CD4-positive, alpha-beta memory T cell (primary cell): ENCODE measurements at regions not wholly inside any gene's neighbourhood (a gene's known extent, or its start where the extent isn't known, plus 50 kb on each side); places are given as distances from the start of the nearest gene placed in this dataset.

Experiments
- CTCF ChIA-PET: fragments of 350-600 bp; sonication (Branson Sonifier 250); formaldehyde crosslinking; loops from one replicate; lab custom pipeline; 2021; ENCODE audit warnings: inconsistent platforms; ENCODE audit not compliant: partially characterized antibody; lab: Charles Lee
- POLR2A ChIA-PET: fragments of 350-600 bp; sonication (Branson Sonifier 250); formaldehyde crosslinking; loops from one replicate; lab custom pipeline; 2021; ENCODE audit not compliant: partially characterized antibody; lab: Charles Lee
- DNase-seq, 5 donors: peaks; one replicate each; pipeline versions ENCODE4 v3.0.0 to v3.0.0-alpha.2; 2020 to 2022; ENCODE audit warnings: mixed read lengths in 1 of 5
- H3K27ac ChIP-seq: one replicate; pipeline ENCODE4 v1.7.0; 2013; ENCODE audit warnings: low read depth, low read length
- H3K27me3 ChIP-seq: 2 replicates; pipeline ENCODE4 v1.7.0; 2013; ENCODE audit warnings: mild to moderate bottlenecking, low read length, moderate library complexity; ENCODE audit not compliant: insufficient read depth
- H3K36me3 ChIP-seq: 2 replicates; pipeline ENCODE4 v1.7.0; 2013; ENCODE audit warnings: mild to moderate bottlenecking, low read length, moderate library complexity; ENCODE audit not compliant: insufficient read depth
- H3K4me1 ChIP-seq: 2 replicates; pipeline ENCODE4 v1.7.0; 2013; ENCODE audit warnings: mild to moderate bottlenecking, low read length, moderate library complexity; ENCODE audit not compliant: insufficient read depth
- H3K4me3 ChIP-seq, 2 donors: one replicate each; pipeline ENCODE4 v1.7.0; 2013; ENCODE audit warnings: low read length in 2 of 2, mild to moderate bottlenecking in 1 of 2
- H3K9me3 ChIP-seq, 2 donors: one replicate each; pipeline ENCODE4 v1.7.0; 2013; ENCODE audit warnings: low read length in 2 of 2, control low read depth in 1 of 2; ENCODE audit not compliant: control insufficient read depth in 1 of 2
- H3K27ac Mint-ChIP-seq, 7 donors: one replicate each; pipeline ENCODE4 v1.8.0; 2020 to 2021; ENCODE audit warnings: mixed read lengths in 7 of 7, mild to moderate bottlenecking in 6 of 7, inconsistent platforms in 3 of 7, moderate library complexity in 3 of 7
- H3K27me3 Mint-ChIP-seq, 2 donors: one replicate each; pipeline ENCODE4 v1.8.0; 2020 to 2021; ENCODE audit warnings: mixed read lengths in 2 of 2
- H3K36me3 Mint-ChIP-seq, 2 donors: one replicate each; pipeline ENCODE4 v1.8.0; 2020 to 2021; ENCODE audit warnings: mixed read lengths in 2 of 2, inconsistent platforms in 1 of 2, mild to moderate bottlenecking in 1 of 2
- H3K4me1 Mint-ChIP-seq, 4 donors: one replicate each; pipeline ENCODE4 v1.8.0; 2020 to 2021; ENCODE audit warnings: mixed read lengths in 4 of 4, mild to moderate bottlenecking in 1 of 4
- H3K4me3 Mint-ChIP-seq, 8 donors: one replicate each; pipeline ENCODE4 v1.8.0; 2020 to 2021; ENCODE audit warnings: mixed read lengths in 8 of 8, mild to moderate bottlenecking in 7 of 8, moderate library complexity in 6 of 8, inconsistent platforms in 3 of 8
- H3K9me3 Mint-ChIP-seq, 8 donors: one replicate each; pipeline ENCODE4 v1.8.0; 2020 to 2021; ENCODE audit warnings: mixed read lengths in 8 of 8, mild to moderate bottlenecking in 5 of 8, inconsistent platforms in 3 of 8, moderate library complexity in 1 of 8
- intact Hi-C: fragments of 100-400 bp; cut with micrococcal nuclease; formaldehyde crosslinking; loops from one replicate; pipeline ENCODE4 v1.15.1; 2023

- H3K4me3 Mint-ChIP-seq = no peak overlapping the region
- Histone ChIP-seq H3K27me3 (no peaks in the 10 kb centered on the region), H3K36me3 (no peaks in the 10 kb centered on the region), H3K4me1 (no peaks in the 10 kb centered on the region), H3K4me3 (no peak overlapping the region), H3K9me3 (no peaks in the 10 kb centered on the region), H3K27ac (no peak overlapping the region)
- ChIA-PET POLR2A (no interaction called here), CTCF (no interaction called here)
- intact Hi-C loops = no loop called here
- H3K9me3 Mint-ChIP-seq = no peaks in the 10 kb centered on the region
- no peaks in the 10 kb centered on the region for H3K4me1 Mint-ChIP-seq
- no peaks in the 10 kb centered on the region for H3K36me3 Mint-ChIP-seq
- no peak for DNase-seq
- H3K27me3 Mint-ChIP-seq = no peaks in the 10 kb centered on the region
- no peak overlapping the region for H3K27ac Mint-ChIP-seq
These were observed 246.7 kb upstream of the HSFY2 start for GRCh38 chrY:19020193-19020592.

GRCh38 chrY:19016990-19017389 lies 243.5 kb upstream of the HSFY2 start:
- no peaks in the 10 kb centered on the region for H3K4me1 Mint-ChIP-seq
- DNase-seq = no peak
- H3K27me3 ChIP-seq = no peaks in the 10 kb centered on the region
- ChIA-PET POLR2A (no interaction called here), CTCF (no interaction called here)
- H3K4me1 ChIP-seq = no peaks in the 10 kb centered on the region
- H3K4me3 ChIP-seq = no peak overlapping the region
- no peak overlapping the region for H3K4me3 Mint-ChIP-seq
- no peaks in the 10 kb centered on the region for H3K36me3 ChIP-seq
- H3K9me3 Mint-ChIP-seq = no peaks in the 10 kb centered on the region
- no peaks in the 10 kb centered on the region for H3K9me3 ChIP-seq
- intact Hi-C loops = no loop called here
- H3K27me3 Mint-ChIP-seq = no peaks in the 10 kb centered on the region
- no peaks in the 10 kb centered on the region for H3K36me3 Mint-ChIP-seq
- H3K27ac Mint-ChIP-seq = no peak overlapping the region
- H3K27ac ChIP-seq = no peak overlapping the region

GRCh38 chrY:19015854-19016253 lies 242.3 kb upstream of the HSFY2 start:
- H3K36me3 ChIP-seq = no peaks in the 10 kb centered on the region
- H3K4me1 ChIP-seq = no peaks in the 10 kb centered on the region
- H3K27me3 Mint-ChIP-seq = no peaks in the 10 kb centered on the region
- intact Hi-C loops = no loop called here
- H3K27ac ChIP-seq = no peak overlapping the region
- H3K27me3 ChIP-seq = no peaks in the 10 kb centered on the region
- no peaks in the 10 kb centered on the region for H3K36me3 Mint-ChIP-seq
- no peaks in the 10 kb centered on the region for H3K4me1 Mint-ChIP-seq
- ChIA-PET CTCF (no interaction called here), POLR2A (no interaction called here)
- H3K4me3 ChIP-seq = no peak overlapping the region
- DNase-seq = no peak
- no peak overlapping the region for H3K4me3 Mint-ChIP-seq
- H3K9me3 Mint-ChIP-seq = no peaks in the 10 kb centered on the region
- H3K9me3 ChIP-seq = no peaks in the 10 kb centered on the region
- H3K27ac Mint-ChIP-seq = no peak overlapping the region

GRCh38 chrY:19015213-19015612 lies 241.7 kb upstream of the HSFY2 start:
- no peak overlapping the region for H3K27ac ChIP-seq
- no peaks in the 10 kb centered on the region for H3K36me3 Mint-ChIP-seq
- H3K9me3 Mint-ChIP-seq = no peaks in the 10 kb centered on the region
- DNase-seq = no peak
- no peaks in the 10 kb centered on the region for H3K36me3 ChIP-seq
- H3K27ac Mint-ChIP-seq = no peak overlapping the region
- H3K4me1 ChIP-seq = no peaks in the 10 kb centered on the region
- ChIA-PET POLR2A (no interaction called here), CTCF (no interaction called here)
- no peaks in the 10 kb centered on the region for H3K27me3 Mint-ChIP-seq
- intact Hi-C loops = no loop called here
- H3K4me3 ChIP-seq = no peak overlapping the region
- H3K4me1 Mint-ChIP-seq = no peaks in the 10 kb centered on the region
- H3K9me3 ChIP-seq = no peaks in the 10 kb centered on the region
- no peaks in the 10 kb centered on the region for H3K27me3 ChIP-seq
- H3K4me3 Mint-ChIP-seq = no peak overlapping the region

GRCh38 chrY:19012985-19013384 lies 239.4 kb upstream of the HSFY2 start:
- no peak overlapping the region for H3K4me3 Mint-ChIP-seq
- intact Hi-C loops = no loop called here

GRCh38 chrY:19011605-19012090 lies 238.1 kb upstream of the HSFY2 start:
- Mint-ChIP-seq H3K4me1 (no peaks in the 10 kb centered on the region), H3K27ac (no peak overlapping the region)

More at GRCh38 chrY:19012985-19013384, 239.4 kb upstream of the HSFY2 start:
- no peak overlapping the region for H3K27ac Mint-ChIP-seq
- Histone ChIP-seq H3K4me3 (no peak overlapping the region), H3K4me1 (no peaks in the 10 kb centered on the region), H3K36me3 (no peaks in the 10 kb centered on the region), H3K27me3 (no peaks in the 10 kb centered on the region), H3K27ac (no peak overlapping the region), H3K9me3 (no peaks in the 10 kb centered on the region)
- DNase-seq = no peak
- no peaks in the 10 kb centered on the region for H3K9me3 Mint-ChIP-seq
- CTCF ChIA-PET = no interaction called here
- no peaks in the 10 kb centered on the region for H3K36me3 Mint-ChIP-seq
- H3K27me3 Mint-ChIP-seq = no peaks in the 10 kb centered on the region
- H3K4me1 Mint-ChIP-seq = no peaks in the 10 kb centered on the region
- POLR2A ChIA-PET = no interaction called here

GRCh38 chrY:19006234-19006633 lies 232.7 kb upstream of the HSFY2 start:
- H3K4me1 ChIP-seq = no peaks in the 10 kb centered on the region
- Mint-ChIP-seq H3K36me3 (no peaks in the 10 kb centered on the region), H3K4me1 (no peaks in the 10 kb centered on the region), H3K27ac (no peak overlapping the region), H3K4me3 (no peak overlapping the region), H3K27me3 (no peaks in the 10 kb centered on the region), H3K9me3 (no peaks in the 10 kb centered on the region)
- ChIA-PET CTCF (no interaction called here), POLR2A (no interaction called here)
- no peaks in the 10 kb centered on the region for H3K27me3 ChIP-seq
- DNase-seq = no peak
- H3K36me3 ChIP-seq = no peaks in the 10 kb centered on the region
- no peak overlapping the region for H3K27ac ChIP-seq
- H3K4me3 ChIP-seq = no peak overlapping the region
- intact Hi-C loops = no loop called here
- H3K9me3 ChIP-seq = no peaks in the 10 kb centered on the region

More at GRCh38 chrY:19011605-19012090, 238.1 kb upstream of the HSFY2 start:
- intact Hi-C loops = no loop called here
- H3K27me3 ChIP-seq = no peaks in the 10 kb centered on the region
- no peaks in the 10 kb centered on the region for H3K36me3 Mint-ChIP-seq
- ChIA-PET POLR2A (no interaction called here), CTCF (no interaction called here)
- no peak overlapping the region for H3K4me3 ChIP-seq
- no peak overlapping the region for H3K4me3 Mint-ChIP-seq
- no peak for DNase-seq
- H3K36me3 ChIP-seq = no peaks in the 10 kb centered on the region
- H3K27ac ChIP-seq = no peak overlapping the region
- H3K9me3 ChIP-seq = no peaks in the 10 kb centered on the region
- H3K27me3 Mint-ChIP-seq = no peaks in the 10 kb centered on the region
- H3K9me3 Mint-ChIP-seq = no peaks in the 10 kb centered on the region
- H3K4me1 ChIP-seq = no peaks in the 10 kb centered on the region

- no peaks in the 10 kb centered on the region for H3K4me1 ChIP-seq
- intact Hi-C loops = no loop called here
- no peaks in the 10 kb centered on the region for H3K9me3 ChIP-seq
- H3K4me3 Mint-ChIP-seq = no peak overlapping the region
- DNase-seq = no peak
- H3K27me3 ChIP-seq = no peaks in the 10 kb centered on the region
- no peak overlapping the region for H3K4me3 ChIP-seq
- H3K27me3 Mint-ChIP-seq = no peaks in the 10 kb centered on the region
- no peaks in the 10 kb centered on the region for H3K36me3 Mint-ChIP-seq
- H3K27ac ChIP-seq = no peak overlapping the region
- H3K9me3 Mint-ChIP-seq = no peaks in the 10 kb centered on the region
- H3K4me1 Mint-ChIP-seq = no peaks in the 10 kb centered on the region
- CTCF ChIA-PET = no interaction called here
- H3K36me3 ChIP-seq = no peaks in the 10 kb centered on the region
- no peak overlapping the region for H3K27ac Mint-ChIP-seq
- POLR2A ChIA-PET = no interaction called here
These were observed 232.0 kb upstream of the HSFY2 start for GRCh38 chrY:19005579-19005978.
